Endothelial cell of umbilical vein (primary cell): ENCODE measurements at regions not wholly inside any gene's neighbourhood (a gene's known extent, or its start where the extent isn't known, plus 50 kb on each side); places are given as distances from the start of the nearest gene placed in this dataset.

Experiments
- BruUV-seq: library from RNA; stranded (reverse); fragments of 400-500 nt; replicated peaks from 2 replicates; lab custom pipeline; 2021; lab: Mats Ljungman, UMichigan
- CTCF ChIA-PET: fragments of 300-600, 350-600 bp; sonication (Branson Sonifier 250); formaldehyde crosslinking; loops from one replicate; lab custom pipeline; 2021; ENCODE audit warnings: antibody characterized with exemption, inconsistent platforms; lab: Charles Lee
- POLR2A ChIA-PET: fragments of 300-600, 350-600 bp; sonication (Branson Sonifier 250); formaldehyde crosslinking; loops from one replicate; lab custom pipeline; 2021; ENCODE audit warnings: antibody characterized with exemption, inconsistent platforms; lab: Charles Lee
- DNase-seq: peaks from one replicate; pipeline ENCODE4 v3.0.0-alpha.2; 2011; ENCODE audit warnings: low read depth, low spot score
- FAIRE-seq: peaks from 2 replicates; lab custom pipeline; 2011; peaks lifted over from hg19 to GRCh38; lab: Jason Lieb, UNC
- H2AFZ ChIP-seq: 2 replicates; pipeline ENCODE4 v1.6.0; 2012; ENCODE audit warnings: low read depth, low read length, control low read depth, inconsistent platforms
- H3K27ac ChIP-seq: 2 replicates; pipeline ENCODE4 v1.5.1; 2011; ENCODE audit warnings: low read depth, mild to moderate bottlenecking, control low read depth, low read length, moderate library complexity; ENCODE audit not compliant: insufficient read depth
- H3K27me3 ChIP-seq, 2 experiments: 2 replicates each; pipeline versions ENCODE4 v1.6.0 to v1.6.1; 2011; ENCODE audit warnings: low read length in 2 of 2, mixed read lengths in 1 of 2; ENCODE audit not compliant: control insufficient read depth in 2 of 2, insufficient read depth in 2 of 2
- H3K36me3 ChIP-seq, 2 experiments: 2 replicates in 1 of 2; 3 replicates in 1 of 2; pipeline ENCODE4 v1.5.1; 2011; ENCODE audit warnings: low read length in 2 of 2, mild to moderate bottlenecking in 1 of 2, moderate library complexity in 1 of 2; ENCODE audit not compliant: control insufficient read depth in 2 of 2, insufficient read depth in 2 of 2; ENCODE audit errors: extremely low read depth in 1 of 2
- H3K4me1 ChIP-seq: 3 replicates; pipeline ENCODE4 v1.5.1; 2011; ENCODE audit warnings: mild to moderate bottlenecking, low read length; ENCODE audit not compliant: control insufficient read depth, insufficient read depth; ENCODE audit errors: extremely low read depth
- H3K4me2 ChIP-seq: 2 replicates; pipeline ENCODE4 v1.6.1; 2011; ENCODE audit warnings: low read length, control low read depth, mixed read lengths; ENCODE audit not compliant: insufficient read depth
- H3K4me3 ChIP-seq, 3 experiments: fragments of 200-600 bp in 1 of 3; sonication (generic), shearing (Covaris generic) in 1 of 3; replicated peaks in 1 of 3; 2 replicates each; pipeline ENCODE4 v1.5.1; 2011 to 2016; ENCODE audit warnings: control low read depth in 3 of 3, low read length in 3 of 3, mild to moderate bottlenecking in 2 of 3, inconsistent platforms in 1 of 3, low read depth in 1 of 3, moderate library complexity in 1 of 3; ENCODE audit not compliant: insufficient read depth in 1 of 3
- H3K79me2 ChIP-seq: 2 replicates; pipeline ENCODE4 v1.6.0; 2012; ENCODE audit warnings: low read length, inconsistent platforms; ENCODE audit not compliant: control insufficient read depth, insufficient read depth
- H3K9ac ChIP-seq: replicated peaks from 2 replicates; pipeline ENCODE3; 2011; ENCODE audit warnings: low read length, control low read depth; ENCODE audit not compliant: insufficient read depth; ENCODE audit errors: extremely low read depth
- H3K9me1 ChIP-seq: replicated peaks from 3 replicates; pipeline ENCODE4 v1.6.0; 2011; ENCODE audit warnings: mild to moderate bottlenecking, low read length; ENCODE audit not compliant: control insufficient read depth, insufficient read depth; ENCODE audit errors: extremely low read depth
- H3K9me3 ChIP-seq: replicated peaks from 2 replicates; pipeline ENCODE4 v1.5.1; 2012; ENCODE audit warnings: low read length, inconsistent platforms; ENCODE audit not compliant: control insufficient read depth, insufficient read depth
- H4K20me1 ChIP-seq: replicated peaks from 2 replicates; pipeline ENCODE3; 2011; ENCODE audit warnings: mild to moderate bottlenecking, low read length; ENCODE audit not compliant: control insufficient read depth, insufficient read depth; ENCODE audit errors: extremely low read depth
- FOS ChIP-seq: IDR thresholded peaks from 2 replicates; pipeline ENCODE4 v1.6.1; 2011; ENCODE audit warnings: mild to moderate bottlenecking, low read length, moderate library complexity, borderline replicate concordance; ENCODE audit not compliant: insufficient read depth
- GATA2 ChIP-seq: IDR thresholded peaks from 2 replicates; pipeline ENCODE4 v1.7.0; 2011; ENCODE audit warnings: low read depth, mild to moderate bottlenecking, moderate library complexity, mixed read lengths, low read length; ENCODE audit not compliant: insufficient read length, insufficient read depth
- JUN ChIP-seq: IDR thresholded peaks from 2 replicates; pipeline ENCODE4 v1.6.1; 2011; ENCODE audit warnings: borderline replicate concordance, low read depth; ENCODE audit not compliant: insufficient read length, insufficient read depth
- MYC ChIP-seq: IDR thresholded peaks from one replicate; pipeline ENCODE4 v1.6.1; 2011; ENCODE audit warnings: mild to moderate bottlenecking, low read depth, low read length
- POLR2A ChIP-seq: IDR thresholded peaks from 2 replicates; pipeline ENCODE4 v1.6.1; 2012; ENCODE audit warnings: low read depth, mild to moderate bottlenecking, control low read depth, low read length
- POLR2AphosphoS5 ChIP-seq: IDR thresholded peaks from 2 replicates; pipeline ENCODE4 v1.6.1; 2012; ENCODE audit warnings: low read depth, mild to moderate bottlenecking, control low read depth, low read length, moderate library complexity; ENCODE audit not compliant: insufficient read depth
- dilution Hi-C: fragments of 300-500 bp; cut with MboI; formaldehyde crosslinking; loops from one replicate; pipeline ENCODE4 v1.15.0; 2019; ENCODE audit warnings: low sequenced_read_pairs; ENCODE audit not compliant: extremely low pct_ligation_motif_present
- intact Hi-C: fragments of 100-400 bp; cut with micrococcal nuclease; formaldehyde crosslinking; loops from one replicate; pipeline ENCODE4 v1.10.0; 2022
- TF ChIP-seq, protein P1 (sequence below), 2 donors: IDR thresholded peaks; 1 replicate in 1 of 2; 2 replicates in 1 of 2; pipeline ENCODE4 v1.5.1; 2011; ENCODE audit warnings: low read length in 2 of 2, mild to moderate bottlenecking in 2 of 2, moderate library complexity in 2 of 2, control low read depth in 1 of 2, inconsistent platforms in 1 of 2, low read depth in 1 of 2; ENCODE audit not compliant: insufficient read depth in 1 of 2; ENCODE audit errors: extremely low read depth in 1 of 2

DNA sequence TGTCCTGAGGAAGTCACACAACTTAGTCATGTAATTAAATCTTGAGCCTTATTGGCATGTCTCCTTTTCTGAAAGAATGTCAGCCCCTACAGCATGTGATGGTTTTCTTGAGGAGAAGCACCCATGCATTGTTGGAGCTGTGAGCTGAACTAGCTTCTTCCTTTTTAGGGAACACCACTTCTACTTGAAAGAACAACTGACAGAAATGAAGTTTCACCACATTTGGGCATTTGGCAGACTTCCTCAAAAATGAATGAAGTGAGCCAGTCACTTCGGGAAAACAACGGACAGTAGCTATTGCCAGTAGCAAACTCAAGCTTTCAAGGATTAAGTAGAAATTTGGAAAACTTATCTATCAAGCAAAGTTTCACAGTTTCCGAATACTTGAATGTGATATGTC lies 1351.3 kb downstream of the EFNB2 start:
- Histone ChIP-seq H3K9me3 (no peaks in the 10 kb centered on the region), H4K20me1 (no peaks in the 10 kb centered on the region), H3K4me3 (no peak overlapping the region), H2AFZ (no peak overlapping the region), H3K9ac (no peak overlapping the region), H3K79me2 (no peaks in the 10 kb centered on the region), H3K4me1 (peaks cover 3% of the 10 kb centered on the region), H3K27ac (no peak overlapping the region), H3K4me2 (no peak overlapping the region), H3K9me1 (no peaks in the 10 kb centered on the region), H3K36me3 (no peaks in the 10 kb centered on the region), H3K27me3 (no peaks in the 10 kb centered on the region)
- FAIRE-seq (no peak), DNase-seq (no peak)
- no peak for TF ChIP-seq JUN
- TF ChIP-seq POLR2A = no peak
- no peak for TF ChIP-seq MYC
- no peak for TF ChIP-seq FOS
- TF ChIP-seq, protein P1, sequence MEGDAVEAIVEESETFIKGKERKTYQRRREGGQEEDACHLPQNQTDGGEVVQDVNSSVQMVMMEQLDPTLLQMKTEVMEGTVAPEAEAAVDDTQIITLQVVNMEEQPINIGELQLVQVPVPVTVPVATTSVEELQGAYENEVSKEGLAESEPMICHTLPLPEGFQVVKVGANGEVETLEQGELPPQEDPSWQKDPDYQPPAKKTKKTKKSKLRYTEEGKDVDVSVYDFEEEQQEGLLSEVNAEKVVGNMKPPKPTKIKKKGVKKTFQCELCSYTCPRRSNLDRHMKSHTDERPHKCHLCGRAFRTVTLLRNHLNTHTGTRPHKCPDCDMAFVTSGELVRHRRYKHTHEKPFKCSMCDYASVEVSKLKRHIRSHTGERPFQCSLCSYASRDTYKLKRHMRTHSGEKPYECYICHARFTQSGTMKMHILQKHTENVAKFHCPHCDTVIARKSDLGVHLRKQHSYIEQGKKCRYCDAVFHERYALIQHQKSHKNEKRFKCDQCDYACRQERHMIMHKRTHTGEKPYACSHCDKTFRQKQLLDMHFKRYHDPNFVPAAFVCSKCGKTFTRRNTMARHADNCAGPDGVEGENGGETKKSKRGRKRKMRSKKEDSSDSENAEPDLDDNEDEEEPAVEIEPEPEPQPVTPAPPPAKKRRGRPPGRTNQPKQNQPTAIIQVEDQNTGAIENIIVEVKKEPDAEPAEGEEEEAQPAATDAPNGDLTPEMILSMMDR (IDR thresholded peaks at IDR 0.05; ENCODE audit: extremely low read depth in 1 of 2, insufficient read depth in 1 of 2, low read depth in 1 of 2, low read length in 2 of 2) = no peak
- TF ChIP-seq POLR2AphosphoS5 = no peak
- no peak for TF ChIP-seq GATA2
- dilution Hi-C loops (no loop called here), intact Hi-C loops (no loop called here)
- no TSS peak for BruUV-seq
- ChIA-PET POLR2A (no interaction called here), CTCF (interaction anchor here (1.0 to 1.8 kb wide), 2 partner anchors 18 to 40 kb away, joined by 4 to 9 read pairs; no protein-coding TSS in a partner anchor)
